SU-DHL-6 (cell line): ENCODE measurements at regions not wholly inside any gene's neighbourhood (a gene's known extent, or its start where the extent isn't known, plus 50 kb on each side); places are given as distances from the start of the nearest gene placed in this dataset.

Source experiments
- CTCF ChIP-seq: fragments of 200-600 bp; sonication (generic); IDR thresholded peaks from one replicate; pipeline ENCODE4 v1.5.1; 2017; ENCODE audit warnings: antibody characterized with exemption, mild to moderate bottlenecking, low read length, moderate library complexity; ENCODE audit not compliant: insufficient read depth, poor library complexity, severe bottlenecking
- EZH2phosphoT487 ChIP-seq: fragments of 200-600 bp; sonication (generic), shearing (Covaris generic); conservative IDR thresholded peaks from 2 replicates; pipeline ENCODE4 v1.6.1; 2018; ENCODE audit warnings: mild to moderate bottlenecking, antibody characterized with exemption, low read length, moderate library complexity, mixed read lengths

DNA sequence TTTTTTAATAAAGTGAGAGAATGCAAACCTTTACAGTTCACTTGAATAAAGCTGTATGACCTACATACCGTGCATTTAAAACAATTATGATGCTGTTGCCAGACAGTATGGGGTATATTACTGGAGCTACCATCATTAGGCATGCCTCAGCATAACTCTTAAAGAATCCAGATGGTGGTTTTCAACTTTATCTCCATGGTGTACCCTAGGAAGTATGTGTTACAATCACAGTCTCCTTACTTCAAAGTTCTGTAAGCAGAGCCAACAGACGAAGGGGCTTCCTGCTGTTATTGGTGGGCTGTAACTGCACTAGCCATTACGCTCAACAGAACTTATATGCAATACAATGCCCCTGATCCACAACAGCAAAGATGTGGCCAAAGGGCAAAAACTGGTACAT is 803.3 kb downstream of the DTWD2 start:
- TF ChIP-seq CTCF (no peak), EZH2phosphoT487 (no peak)
